NCI-H82 (cell line): ENCODE measurements at regions not wholly inside any gene's neighbourhood (a gene's known extent, or its start where the extent isn't known, plus 50 kb on each side); places are given as distances from the start of the nearest gene placed in this dataset.
"Not testable (repeated sequence)": the region's sequence is repeated elsewhere in the genome, so short reads cannot be mapped to it uniquely, and the experiment has no call there.

Source experiments
- DNase-seq: peaks from one replicate; lab custom pipeline; 2025; lab: John Stamatoyannopoulos, UW

GRCh38 chr6:112877134-112878100, 530.3 kb downstream of the RFPL4B start:
- DNase-seq = no peak

- peak; percentile 72 for DNase-seq
Measured at GRCh38 chr6:112879920-112880413, 532.8 kb downstream of the RFPL4B start.

GRCh38 chr6:112881027-112881426, 533.9 kb downstream of the RFPL4B start:
- no peak for DNase-seq

GRCh38 chr6:112881828-112882780, 535.0 kb downstream of the RFPL4B start:
- no peak for DNase-seq

GRCh38 chr6:112883095-112883494, 536.0 kb downstream of the RFPL4B start:
- DNase-seq = no peak

- no peak for DNase-seq
Measured at GRCh38 chr6:112886415-112886814, 539.3 kb downstream of the RFPL4B start.

GRCh38 chr6:112887424-112887823, 540.3 kb downstream of the RFPL4B start:
- DNase-seq = peak; percentile 18

- no peak for DNase-seq
Measured at GRCh38 chr6:112899541-112899940, 552.4 kb downstream of the RFPL4B start.

GRCh38 chr6:112903361-112903760, 556.2 kb downstream of the RFPL4B start:
- no peak for DNase-seq

GRCh38 chr6:112906726-112907125, 559.6 kb downstream of the RFPL4B start:
- no peak for DNase-seq

- DNase-seq = no peak
Measured at GRCh38 chr6:112909781-112910180, 562.7 kb downstream of the RFPL4B start.

- no peak for DNase-seq
Measured at GRCh38 chr6:112910256-112910655, 563.1 kb downstream of the RFPL4B start.

GRCh38 chr6:112911959-112912358, 564.8 kb downstream of the RFPL4B start:
- no peak for DNase-seq

GRCh38 chr6:112912416-112913101, 565.4 kb downstream of the RFPL4B start:
- DNase-seq = no peak

- DNase-seq = not testable (repeated sequence)
Measured at GRCh38 chr6:112919744-112920143, 572.6 kb downstream of the RFPL4B start.

- DNase-seq = no peak
Measured at GRCh38 chr6:112920994-112921393, 573.9 kb downstream of the RFPL4B start.

- DNase-seq = no peak
Measured at GRCh38 chr6:112923940-112924587, 576.9 kb downstream of the RFPL4B start.

- DNase-seq = no peak
Measured at GRCh38 chr6:112925702-112926101, 578.6 kb downstream of the RFPL4B start.

- DNase-seq = no peak
Measured at GRCh38 chr6:112927641-112928320, 580.7 kb downstream of the RFPL4B start.

GRCh38 chr6:112929641-112930040, 582.5 kb downstream of the RFPL4B start:
- DNase-seq = no peak

GRCh38 chr6:112931832-112932231, 584.7 kb downstream of the RFPL4B start:
- DNase-seq = no peak
